ENCODE measurements at regions not wholly inside any gene's neighbourhood (a gene's known extent, or its start where the extent isn't known, plus 50 kb on each side); places are given as distances from the start of the nearest gene placed in this dataset.

GRCh38 chr2:155633060-155633839 lies 699.3 kb downstream of the NR4A2 start:
- DNase-seq = peak in 1 of 2 donors; percentile 7
- Histone ChIP-seq H3K27ac (ENCODE audit: low read length) (no peak overlapping the region), H3K27me3 (ENCODE audit: control insufficient read depth, insufficient read depth, low read length) (no peaks in the 10 kb centered on the region), H3K4me1 (ENCODE audit: control insufficient read depth, insufficient read depth, low read length) (no peaks in the 10 kb centered on the region), H3K9me3 (ENCODE audit: control insufficient read depth, low read depth, low read length) (no peaks in the 10 kb centered on the region), H3K36me3 (ENCODE audit: control insufficient read depth, insufficient read depth, low read length) (no peaks in the 10 kb centered on the region), H3K4me3 (ENCODE audit: low read length) (no peak overlapping the region)
- WGBS (ENCODE audit: insufficient coverage, low lambda C conversion rate) = 28% methylated on average over 2 of the region's 4 CpGs

GRCh38 chr2:155630760-155631159 lies 701.8 kb downstream of the NR4A2 start:
- Histone ChIP-seq H3K4me3 (ENCODE audit: low read length) (no peak overlapping the region), H3K4me1 (ENCODE audit: control insufficient read depth, insufficient read depth, low read length) (no peaks in the 10 kb centered on the region), H3K36me3 (ENCODE audit: control insufficient read depth, insufficient read depth, low read length) (no peaks in the 10 kb centered on the region), H3K27me3 (ENCODE audit: control insufficient read depth, insufficient read depth, low read length) (no peaks in the 10 kb centered on the region), H3K27ac (ENCODE audit: low read length) (no peak overlapping the region), H3K9me3 (ENCODE audit: control insufficient read depth, low read depth, low read length) (no peaks in the 10 kb centered on the region)
- no CpG with 5 or more reads among the region's 5 CpGs for WGBS (ENCODE audit: insufficient coverage, low lambda C conversion rate)
- DNase-seq = no peak

DNA sequence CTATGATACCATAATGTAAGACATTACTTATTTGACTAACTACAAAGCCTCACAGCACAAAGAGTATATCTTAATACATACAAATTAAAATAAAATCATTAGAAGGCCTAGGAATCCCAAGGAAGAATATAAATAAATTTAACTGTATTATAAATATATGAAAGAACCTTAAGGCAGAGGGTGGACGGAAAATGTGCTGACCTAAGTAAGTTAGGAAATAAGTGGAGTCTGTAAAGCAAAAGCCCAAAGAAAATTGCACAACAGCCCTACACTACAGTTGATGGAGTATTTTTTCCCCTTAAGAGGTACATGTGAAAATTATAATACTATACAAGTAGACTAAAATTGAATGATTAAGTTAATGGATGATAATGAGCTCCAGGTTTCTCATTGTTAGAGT lies 710.1 kb downstream of the NR4A2 start:
- no peaks in the 10 kb centered on the region for H3K36me3 ChIP-seq (ENCODE audit: control insufficient read depth, insufficient read depth, low read length)
- H3K27ac ChIP-seq (ENCODE audit: low read length) = no peak overlapping the region
- H3K4me3 ChIP-seq (ENCODE audit: low read length) = no peak overlapping the region
- no peak for DNase-seq
- H3K27me3 ChIP-seq (ENCODE audit: control insufficient read depth, insufficient read depth, low read length) = no peaks in the 10 kb centered on the region
- H3K4me1 ChIP-seq (ENCODE audit: control insufficient read depth, insufficient read depth, low read length) = no peaks in the 10 kb centered on the region
- no peaks in the 10 kb centered on the region for H3K9me3 ChIP-seq (ENCODE audit: control insufficient read depth, low read depth, low read length)
- WGBS (ENCODE audit: insufficient coverage, low lambda C conversion rate) = 80% methylated on average over 1 of the region's 1 CpG

- no peak for DNase-seq
- peaks cover 3% of the 10 kb centered on the region for H3K9me3 ChIP-seq (ENCODE audit: control insufficient read depth, low read depth, low read length)
- H3K4me3 ChIP-seq (ENCODE audit: low read length) = no peak overlapping the region
- WGBS (ENCODE audit: insufficient coverage, low lambda C conversion rate) = no CpG with 5 or more reads among the region's 10 CpGs
- no peaks in the 10 kb centered on the region for H3K27me3 ChIP-seq (ENCODE audit: control insufficient read depth, insufficient read depth, low read length)
- no peaks in the 10 kb centered on the region for H3K36me3 ChIP-seq (ENCODE audit: control insufficient read depth, insufficient read depth, low read length)
- no peak overlapping the region for H3K27ac ChIP-seq (ENCODE audit: low read length)
- H3K4me1 ChIP-seq (ENCODE audit: control insufficient read depth, insufficient read depth, low read length) = no peaks in the 10 kb centered on the region
Measured at GRCh38 chr2:155600914-155601760, 731.4 kb downstream of the NR4A2 start.

GRCh38 chr2:155600296-155600695 lies 732.2 kb downstream of the NR4A2 start:
- Histone ChIP-seq H3K4me1 (ENCODE audit: control insufficient read depth, insufficient read depth, low read length) (no peaks in the 10 kb centered on the region), H3K36me3 (ENCODE audit: control insufficient read depth, insufficient read depth, low read length) (no peaks in the 10 kb centered on the region), H3K4me3 (ENCODE audit: low read length) (no peak overlapping the region), H3K27me3 (ENCODE audit: control insufficient read depth, insufficient read depth, low read length) (no peaks in the 10 kb centered on the region), H3K27ac (ENCODE audit: low read length) (no peak overlapping the region), H3K9me3 (ENCODE audit: control insufficient read depth, low read depth, low read length) (peaks cover 3% of the 10 kb centered on the region)
- no CpG with 5 or more reads among the region's 10 CpGs for WGBS (ENCODE audit: insufficient coverage, low lambda C conversion rate)
- DNase-seq = no peak

DNA sequence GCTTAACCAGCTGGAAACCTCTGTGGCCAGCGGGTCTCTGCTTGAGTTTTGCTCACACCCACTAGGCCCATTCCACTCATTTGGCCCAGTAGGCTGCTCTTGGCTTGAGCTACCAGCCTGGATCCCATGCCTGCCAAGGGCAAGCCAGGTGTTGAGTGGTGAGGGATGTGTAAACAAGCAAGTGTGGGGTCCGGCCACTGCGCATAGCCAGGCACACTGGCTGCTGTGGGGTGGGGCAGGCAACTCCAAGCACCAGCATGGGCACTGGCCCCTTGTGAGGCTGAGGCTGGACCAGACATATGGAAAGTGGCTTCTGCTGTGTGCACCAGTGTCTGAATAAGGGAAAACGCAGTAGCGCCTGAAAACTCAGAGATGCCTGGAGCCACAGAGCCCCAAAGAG lies 732.7 kb downstream of the NR4A2 start:
- H3K4me3 ChIP-seq (ENCODE audit: low read length) = no peak overlapping the region
- H3K9me3 ChIP-seq (ENCODE audit: control insufficient read depth, low read depth, low read length) = peaks cover 3% of the 10 kb centered on the region
- no peaks in the 10 kb centered on the region for H3K27me3 ChIP-seq (ENCODE audit: control insufficient read depth, insufficient read depth, low read length)
- WGBS (ENCODE audit: insufficient coverage, low lambda C conversion rate) = no CpG with 5 or more reads among the region's 5 CpGs
- no peaks in the 10 kb centered on the region for H3K4me1 ChIP-seq (ENCODE audit: control insufficient read depth, insufficient read depth, low read length)
- DNase-seq = no peak
- no peaks in the 10 kb centered on the region for H3K36me3 ChIP-seq (ENCODE audit: control insufficient read depth, insufficient read depth, low read length)
- no peak overlapping the region for H3K27ac ChIP-seq (ENCODE audit: low read length)

GRCh38 chr2:155583674-155584195 lies 748.8 kb downstream of the NR4A2 start:
- WGBS (ENCODE audit: insufficient coverage, low lambda C conversion rate) = no CpG with 5 or more reads among the region's 2 CpGs
- Histone ChIP-seq H3K27me3 (ENCODE audit: control insufficient read depth, insufficient read depth, low read length) (no peaks in the 10 kb centered on the region), H3K9me3 (ENCODE audit: control insufficient read depth, low read depth, low read length) (no peaks in the 10 kb centered on the region), H3K4me1 (ENCODE audit: control insufficient read depth, insufficient read depth, low read length) (no peaks in the 10 kb centered on the region), H3K27ac (ENCODE audit: low read length) (no peak overlapping the region), H3K4me3 (ENCODE audit: low read length) (no peak overlapping the region), H3K36me3 (ENCODE audit: control insufficient read depth, insufficient read depth, low read length) (no peaks in the 10 kb centered on the region)
- DNase-seq = no peak

DNA sequence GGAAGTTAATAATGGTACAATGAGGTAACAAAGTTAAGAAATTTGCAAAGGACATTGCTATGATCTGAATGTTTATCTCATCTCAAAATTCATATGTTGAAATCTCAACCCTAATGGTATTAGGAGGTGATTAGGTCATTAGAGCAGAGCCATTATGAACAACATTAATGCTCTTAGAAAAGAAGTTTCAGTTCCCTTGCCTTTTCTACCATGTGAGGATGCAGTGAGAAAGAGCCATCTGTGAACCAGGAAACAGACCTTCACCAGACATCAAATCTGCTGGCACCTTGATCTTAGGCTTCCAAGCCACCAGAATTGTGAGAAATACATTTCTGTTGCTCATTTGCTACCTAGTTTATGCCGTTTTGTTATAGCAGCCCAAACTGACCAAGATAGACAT lies 757.6 kb downstream of the NR4A2 start:
- no peaks in the 10 kb centered on the region for H3K27me3 ChIP-seq (ENCODE audit: control insufficient read depth, insufficient read depth, low read length)
- no peak overlapping the region for H3K27ac ChIP-seq (ENCODE audit: low read length)
- no peaks in the 10 kb centered on the region for H3K4me1 ChIP-seq (ENCODE audit: control insufficient read depth, insufficient read depth, low read length)
- no peaks in the 10 kb centered on the region for H3K9me3 ChIP-seq (ENCODE audit: control insufficient read depth, low read depth, low read length)
- no peaks in the 10 kb centered on the region for H3K36me3 ChIP-seq (ENCODE audit: control insufficient read depth, insufficient read depth, low read length)
- DNase-seq = no peak
- no peak overlapping the region for H3K4me3 ChIP-seq (ENCODE audit: low read length)
- WGBS (ENCODE audit: insufficient coverage, low lambda C conversion rate) = no CpG with 5 or more reads among the region's 1 CpG

GRCh38 chr2:155547571-155547970 lies 785.0 kb downstream of the NR4A2 start:
- Histone ChIP-seq H3K4me1 (ENCODE audit: control insufficient read depth, insufficient read depth, low read length) (no peaks in the 10 kb centered on the region), H3K4me3 (ENCODE audit: low read length) (no peak overlapping the region), H3K27ac (ENCODE audit: low read length) (no peak overlapping the region), H3K27me3 (ENCODE audit: control insufficient read depth, insufficient read depth, low read length) (no peaks in the 10 kb centered on the region), H3K36me3 (ENCODE audit: control insufficient read depth, insufficient read depth, low read length) (no peaks in the 10 kb centered on the region), H3K9me3 (ENCODE audit: control insufficient read depth, low read depth, low read length) (no peaks in the 10 kb centered on the region)
- WGBS (ENCODE audit: insufficient coverage, low lambda C conversion rate) = no CpG with 5 or more reads among the region's 3 CpGs
- DNase-seq = no peak

- Histone ChIP-seq H3K27ac (ENCODE audit: low read length) (no peak overlapping the region), H3K27me3 (ENCODE audit: control insufficient read depth, insufficient read depth, low read length) (no peaks in the 10 kb centered on the region), H3K9me3 (ENCODE audit: control insufficient read depth, low read depth, low read length) (no peaks in the 10 kb centered on the region), H3K4me3 (ENCODE audit: low read length) (no peak overlapping the region), H3K36me3 (ENCODE audit: control insufficient read depth, insufficient read depth, low read length) (no peaks in the 10 kb centered on the region), H3K4me1 (ENCODE audit: control insufficient read depth, insufficient read depth, low read length) (no peaks in the 10 kb centered on the region)
- DNase-seq = no peak
- 80% methylated on average over 1 of the region's 11 CpGs for WGBS (ENCODE audit: insufficient coverage, low lambda C conversion rate)
Measured at GRCh38 chr2:155546721-155547555, 785.6 kb downstream of the NR4A2 start.
